ENCODE measurements at regions not wholly inside any gene's neighbourhood (a gene's known extent, or its start where the extent isn't known, plus 50 kb on each side); places are given as distances from the start of the nearest gene placed in this dataset.

- TF ChIP-seq, protein P1, sequence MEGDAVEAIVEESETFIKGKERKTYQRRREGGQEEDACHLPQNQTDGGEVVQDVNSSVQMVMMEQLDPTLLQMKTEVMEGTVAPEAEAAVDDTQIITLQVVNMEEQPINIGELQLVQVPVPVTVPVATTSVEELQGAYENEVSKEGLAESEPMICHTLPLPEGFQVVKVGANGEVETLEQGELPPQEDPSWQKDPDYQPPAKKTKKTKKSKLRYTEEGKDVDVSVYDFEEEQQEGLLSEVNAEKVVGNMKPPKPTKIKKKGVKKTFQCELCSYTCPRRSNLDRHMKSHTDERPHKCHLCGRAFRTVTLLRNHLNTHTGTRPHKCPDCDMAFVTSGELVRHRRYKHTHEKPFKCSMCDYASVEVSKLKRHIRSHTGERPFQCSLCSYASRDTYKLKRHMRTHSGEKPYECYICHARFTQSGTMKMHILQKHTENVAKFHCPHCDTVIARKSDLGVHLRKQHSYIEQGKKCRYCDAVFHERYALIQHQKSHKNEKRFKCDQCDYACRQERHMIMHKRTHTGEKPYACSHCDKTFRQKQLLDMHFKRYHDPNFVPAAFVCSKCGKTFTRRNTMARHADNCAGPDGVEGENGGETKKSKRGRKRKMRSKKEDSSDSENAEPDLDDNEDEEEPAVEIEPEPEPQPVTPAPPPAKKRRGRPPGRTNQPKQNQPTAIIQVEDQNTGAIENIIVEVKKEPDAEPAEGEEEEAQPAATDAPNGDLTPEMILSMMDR (IDR thresholded peaks at IDR 0.05) = no peak
- TF ChIP-seq CHD2 (IDR thresholded peaks at IDR 0.05; ENCODE audit: low read length, partially characterized antibody) (no peak), RFX5 (IDR thresholded peaks at IDR 0.05) (no peak), JUN (IDR thresholded peaks at IDR 0.05) (no peak), REST (IDR thresholded peaks at IDR 0.05) (no peak), CEBPB (IDR thresholded peaks at IDR 0.05) (no peak), EP300 (IDR thresholded peaks at IDR 0.05) (no peak)
Observed at GRCh38 chr2:138333121-138333520, 168.4 kb upstream of the SPOPL start.

All from A549 (cell line).